ENCODE measurements at regions not wholly inside any gene's neighbourhood (a gene's known extent, or its start where the extent isn't known, plus 50 kb on each side); places are given as distances from the start of the nearest gene placed in this dataset.
"Not testable (repeated sequence)": the region's sequence is repeated elsewhere in the genome, so short reads cannot be mapped to it uniquely, and the experiment has no call there.

GRCh38 chr7:16265863-16266458 lies 155.4 kb downstream of the CRPPA start:
- no peak for DNase-seq

DNA sequence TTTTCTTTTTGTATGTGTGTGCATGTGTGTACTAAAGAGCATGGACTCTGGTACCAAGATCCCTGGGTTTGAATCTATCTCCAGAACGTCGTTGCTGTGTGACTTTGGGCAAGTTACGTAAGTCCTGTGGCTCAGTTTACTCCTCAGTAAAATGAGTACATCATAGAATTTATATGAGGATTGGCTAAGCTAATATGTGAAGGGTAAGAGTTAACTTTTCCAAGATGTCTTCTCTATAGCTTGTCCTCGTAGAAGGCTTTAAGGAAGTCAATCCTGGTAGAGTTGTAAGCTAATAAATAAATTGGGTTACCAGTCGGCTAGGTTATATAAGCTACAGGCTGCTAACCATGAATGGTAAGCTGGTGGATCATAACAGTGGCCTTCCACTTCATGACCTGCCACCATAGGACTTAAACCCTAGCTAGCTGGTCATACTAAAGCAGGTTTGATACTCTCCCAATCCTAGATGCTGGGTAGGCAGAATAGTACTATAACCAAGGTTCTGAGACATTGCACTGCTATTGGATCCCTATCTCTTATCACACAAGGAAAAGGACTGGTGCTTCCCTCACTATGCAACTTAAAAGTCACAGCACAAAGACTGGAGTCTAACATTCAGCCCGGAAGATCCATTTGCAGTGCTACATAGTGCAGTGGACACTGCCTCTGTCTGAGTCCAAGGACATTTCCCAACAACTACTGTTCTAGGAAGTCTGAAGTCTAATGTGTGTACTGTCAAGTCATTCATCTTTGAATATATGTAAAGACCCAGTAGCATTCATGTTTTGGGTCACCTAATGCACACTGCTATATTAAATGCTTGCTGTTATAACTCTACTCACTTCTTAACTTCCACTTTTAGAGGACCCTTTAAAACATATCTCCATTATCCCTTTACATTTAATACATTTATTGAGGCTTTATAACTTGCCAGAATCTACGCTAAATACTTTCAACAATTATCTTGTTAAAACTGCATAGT lies 156.2 kb downstream of the CRPPA start:
- DNase-seq, result no peak

DNA sequence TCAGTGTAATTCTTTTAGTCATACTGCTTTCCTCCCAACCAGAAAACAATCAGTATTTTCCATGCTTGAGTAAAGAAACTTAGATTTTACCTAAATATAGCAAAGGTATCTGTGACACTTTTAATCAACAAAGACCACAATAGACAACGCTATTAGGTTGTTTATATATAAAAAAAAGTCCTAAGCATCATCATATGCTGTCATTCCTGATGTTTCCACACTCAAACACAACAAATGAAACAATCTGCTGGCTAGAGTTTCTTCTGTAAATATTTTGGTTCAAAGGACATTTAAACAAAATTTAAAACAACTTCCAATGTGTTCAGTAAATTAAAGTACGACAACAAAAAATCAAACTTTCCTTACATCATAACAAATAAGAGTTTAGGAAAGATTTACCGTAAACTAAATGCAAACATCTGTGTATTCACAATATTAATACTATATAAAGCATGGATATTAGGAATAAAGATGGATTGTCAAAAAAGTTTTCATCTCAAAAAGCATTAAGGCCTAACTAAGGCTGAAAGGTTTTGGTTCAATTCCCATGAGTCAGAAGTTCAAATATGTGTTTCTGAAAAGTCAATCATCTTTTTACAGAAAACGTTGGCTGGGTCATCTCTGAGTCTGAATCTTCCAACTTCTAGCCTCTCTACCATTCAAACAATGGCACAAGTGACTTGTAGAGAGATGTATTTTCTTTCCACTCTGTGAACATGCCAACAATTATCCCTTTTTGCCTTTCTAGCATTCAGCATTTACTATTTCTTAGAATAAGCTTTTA lies 157.1 kb downstream of the CRPPA start:
- no peak for DNase-seq

- DNase-seq, result not testable (repeated sequence)
Observed at GRCh38 chr7:16263377-16263776, 158.0 kb downstream of the CRPPA start.

GRCh38 chr7:16261654-16262053 lies 159.7 kb downstream of the CRPPA start:
- DNase-seq, result no peak

DNA sequence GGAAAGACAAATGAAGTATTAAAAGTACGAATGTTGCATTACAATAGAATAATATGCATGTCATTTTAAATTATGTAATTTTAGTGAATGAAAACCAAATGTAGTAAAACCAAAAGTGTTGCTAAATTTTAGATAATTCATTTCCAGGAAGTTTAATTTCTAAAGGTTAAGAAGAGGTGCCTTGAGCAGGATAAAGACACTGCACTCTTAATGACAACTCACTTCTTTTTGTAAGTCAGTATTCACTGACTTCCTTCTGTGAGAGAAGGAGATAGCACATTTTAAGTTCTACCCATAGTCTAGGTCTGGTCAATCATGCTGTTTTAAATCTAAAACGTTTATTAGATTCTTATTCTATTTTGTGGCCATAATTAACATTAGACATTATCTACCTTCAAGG lies 160.2 kb downstream of the CRPPA start:
- no peak for DNase-seq

GRCh38 chr7:16260236-16260728 lies 161.1 kb downstream of the CRPPA start:
- DNase-seq, result no peak

GRCh38 chr7:16256419-16256818 lies 164.9 kb downstream of the CRPPA start:
- not testable (repeated sequence) for DNase-seq

GRCh38 chr7:16255952-16256351 lies 165.4 kb downstream of the CRPPA start:
- DNase-seq, result not testable (repeated sequence)

DNA sequence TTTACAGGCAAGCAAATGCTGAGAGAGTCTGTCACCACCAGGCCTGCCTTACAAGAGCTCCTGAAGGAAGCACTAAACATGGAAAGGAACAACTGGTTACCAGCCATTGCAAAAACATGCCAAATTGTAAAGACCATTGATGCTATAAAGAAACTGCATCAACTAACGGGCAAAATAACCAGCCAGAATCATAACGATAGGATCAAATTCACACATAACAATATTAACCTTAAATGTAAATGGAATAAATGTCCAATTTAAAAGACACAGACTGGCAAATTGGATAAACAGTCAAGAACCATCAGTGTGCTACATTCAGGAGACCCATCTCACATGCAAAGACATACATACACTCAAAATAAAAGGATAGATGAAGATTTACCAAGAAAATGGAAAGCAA lies 170.7 kb downstream of the CRPPA start:
- DNase-seq, result not testable (repeated sequence)

- not testable (repeated sequence) for DNase-seq
Observed at GRCh38 chr7:16249204-16249603, 172.1 kb downstream of the CRPPA start.

DNA sequence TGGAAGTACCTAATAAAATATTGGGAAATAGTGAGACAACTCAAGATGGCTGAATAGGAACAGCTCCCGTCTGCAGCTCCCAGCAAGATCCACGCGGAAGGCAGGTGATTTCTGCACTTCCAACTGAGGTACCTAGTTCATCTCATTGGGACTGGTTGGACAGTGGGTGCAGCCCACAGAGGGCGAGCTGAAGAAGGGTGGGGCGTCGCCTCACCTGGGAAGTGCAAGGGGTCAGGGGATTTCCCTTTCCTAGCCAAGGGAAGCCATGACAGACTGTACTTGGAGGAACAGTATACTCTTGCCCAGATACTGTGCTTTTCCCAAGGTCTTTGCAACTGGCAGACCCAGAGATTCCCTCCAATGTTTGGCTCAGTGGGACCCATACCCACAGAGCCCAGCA lies 172.8 kb downstream of the CRPPA start:
- not testable (repeated sequence) for DNase-seq

- no peak for DNase-seq
Observed at GRCh38 chr7:16244469-16244868, 176.9 kb downstream of the CRPPA start.

- DNase-seq, result no peak
Observed at GRCh38 chr7:16242920-16243319, 178.4 kb downstream of the CRPPA start.

DNA sequence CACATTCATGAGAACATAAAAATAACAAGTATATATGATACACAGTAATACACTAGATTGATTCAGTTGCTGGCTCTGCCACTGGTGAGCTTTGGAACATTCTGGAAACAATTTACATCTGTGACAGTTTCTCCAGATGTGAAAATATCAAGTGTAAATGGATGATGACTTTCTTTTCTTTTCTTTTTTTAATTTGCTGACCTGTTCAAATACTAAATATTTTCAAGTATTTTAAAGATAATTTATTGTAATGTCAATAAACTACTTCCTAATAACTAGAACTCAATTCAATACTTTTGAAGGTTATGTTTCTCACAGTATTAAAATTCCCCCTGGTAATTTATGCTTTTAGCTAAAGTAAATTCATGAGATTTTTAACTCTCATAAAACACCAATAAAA lies 180.3 kb downstream of the CRPPA start:
- no peak for DNase-seq

DNA sequence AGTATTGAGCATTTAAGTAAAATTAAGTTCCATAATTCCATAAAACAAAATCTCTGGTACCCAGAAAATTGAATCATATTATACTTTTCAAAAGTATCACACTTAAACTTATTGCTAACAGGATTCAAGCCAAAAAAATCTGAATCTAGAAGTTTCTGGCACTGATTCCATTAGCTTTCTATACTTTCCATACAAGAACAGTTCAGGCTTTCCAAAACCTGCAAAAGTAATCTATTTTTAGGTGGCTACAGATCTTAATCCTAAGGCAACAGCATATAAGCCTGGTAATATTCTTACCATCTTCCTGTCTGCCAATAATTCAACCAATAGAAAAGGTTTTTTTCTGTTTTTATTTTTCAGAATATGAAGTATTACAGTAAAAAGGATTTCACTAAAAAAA lies 185.0 kb downstream of the CRPPA start:
- DNase-seq, result no peak

- no peak for DNase-seq
Observed at GRCh38 chr7:16235147-16236114, 185.9 kb downstream of the CRPPA start.

- no peak for DNase-seq
Observed at GRCh38 chr7:16234493-16235146, 186.7 kb downstream of the CRPPA start.

GRCh38 chr7:16233517-16233916 lies 187.8 kb downstream of the CRPPA start:
- DNase-seq, result no peak

DNA sequence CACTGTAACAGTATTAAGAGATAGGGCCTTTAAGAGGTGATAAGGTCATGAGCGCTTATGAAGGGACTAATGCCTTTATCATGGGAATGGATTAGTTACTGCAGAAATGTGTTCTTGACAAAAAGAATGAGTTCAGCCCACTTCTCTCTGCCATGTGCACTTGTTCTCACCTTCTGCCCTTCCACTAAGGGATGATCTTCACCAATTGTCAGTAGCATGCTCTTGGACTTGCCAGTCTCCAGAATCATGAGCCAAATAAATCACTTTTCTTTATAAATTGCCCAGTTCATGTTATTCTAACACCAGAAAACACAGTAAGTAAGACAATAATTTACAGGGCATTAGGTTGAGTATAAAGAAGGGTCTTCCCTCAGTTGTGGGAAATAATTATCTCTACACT lies 189.1 kb downstream of the CRPPA start:
- no peak for DNase-seq

- peak; percentile 55 for DNase-seq
Observed at GRCh38 chr7:16223963-16224707, 197.2 kb downstream of the CRPPA start.

All from activated CD4-positive, alpha-beta T cell treated with anti-CD3 and anti-CD28 coated beads, Interleukin-10, Interleukin-2, amounts not matched to agents 100 ng/mL and 50 ng/mL, durations not matched to agents 16 hours and 8 hours (primary cell).